OCI-LY7 (cell line): ENCODE measurements at regions not wholly inside any gene's neighbourhood (a gene's known extent, or its start where the extent isn't known, plus 50 kb on each side); places are given as distances from the start of the nearest gene placed in this dataset.

Experiments
- BruUV-seq: library from RNA; stranded (reverse); fragments of 400-500 nt; replicated peaks from 2 replicates; lab custom pipeline; 2021; lab: Mats Ljungman, UMichigan
- CTCF ChIA-PET: fragments of 300-600 bp; sonication (Branson Sonifier 250); formaldehyde crosslinking; loops from one replicate; lab custom pipeline; 2022; ENCODE audit warnings: antibody characterized with exemption; ENCODE audit not compliant: unreplicated experiment; lab: Charles Lee
- POLR2A ChIA-PET: fragments of 300-600 bp; sonication (Branson Sonifier 250); formaldehyde crosslinking; loops from one replicate; lab custom pipeline; 2022; ENCODE audit warnings: antibody characterized with exemption; lab: Charles Lee
- DNase-seq: peaks from one replicate; pipeline ENCODE4 v3.0.0-alpha.2; 2015; ENCODE audit warnings: low spot score
- H2AFZ ChIP-seq: fragments of 200-600 bp; sonication (generic), shearing (Covaris generic); 2 replicates; pipeline ENCODE4 v1.6.1; 2014; ENCODE audit warnings: mild to moderate bottlenecking, antibody characterized with exemption, low read length, moderate library complexity
- H3K27ac ChIP-seq: fragments of 200-600 bp; sonication (generic); 2 replicates; pipeline ENCODE4 v1.5.1; 2014; ENCODE audit warnings: mixed run types, low read depth, mild to moderate bottlenecking, moderate library complexity, low read length, inconsistent platforms; ENCODE audit not compliant: poor library complexity, severe bottlenecking
- H3K36me3 ChIP-seq: fragments of 200-600 bp; sonication (generic); 2 replicates; pipeline ENCODE4 v1.6.1; 2014; ENCODE audit warnings: mild to moderate bottlenecking, antibody characterized with exemption, low read length, moderate library complexity, mixed read lengths; ENCODE audit not compliant: insufficient read depth
- H3K4me1 ChIP-seq: fragments of 200-600 bp; sonication (generic); 2 replicates; pipeline ENCODE4 v1.5.1; 2014; ENCODE audit warnings: mild to moderate bottlenecking, low read length; ENCODE audit not compliant: insufficient read depth, poor library complexity, severe bottlenecking
- H3K4me2 ChIP-seq: fragments of 200-600 bp; sonication (generic); 2 replicates; pipeline ENCODE4 v1.6.1; 2014; ENCODE audit warnings: mild to moderate bottlenecking, low read length
- H3K4me3 ChIP-seq: fragments of 200-600 bp; sonication (generic); 2 replicates; pipeline ENCODE4 v1.5.1; 2014; ENCODE audit warnings: mild to moderate bottlenecking, low read depth, low read length; ENCODE audit not compliant: poor library complexity, severe bottlenecking
- H3K79me2 ChIP-seq: fragments of 200-600 bp; sonication (generic); 2 replicates; pipeline ENCODE4 v1.6.1; 2016; ENCODE audit warnings: low read depth, mild to moderate bottlenecking, low read length, moderate library complexity, mixed read lengths; ENCODE audit not compliant: insufficient read depth
- H3K9me2 ChIP-seq: fragments of 200-600 bp; sonication (generic); 2 replicates; pipeline ENCODE4 v1.6.1; 2016; ENCODE audit warnings: mild to moderate bottlenecking, low read length, mixed read lengths; ENCODE audit not compliant: insufficient read depth
- H3K9me3 ChIP-seq: fragments of 200-600 bp; sonication (generic); 2 replicates; pipeline ENCODE4 v1.6.1; 2014; ENCODE audit warnings: mild to moderate bottlenecking, mixed run types, low read length, mixed read lengths
- H4K20me1 ChIP-seq: fragments of 200-600 bp; sonication (generic); 2 replicates; pipeline ENCODE4 v1.6.1; 2014; ENCODE audit warnings: mild to moderate bottlenecking, antibody characterized with exemption, low read length, moderate library complexity, mixed read lengths; ENCODE audit not compliant: insufficient read depth
- EZH2phosphoT487 ChIP-seq: fragments of 200-600 bp; sonication (generic); IDR thresholded peaks from 2 replicates; pipeline ENCODE4 v1.6.1; 2018; ENCODE audit warnings: low read depth, borderline replicate concordance, mild to moderate bottlenecking, mixed run types, antibody characterized with exemption, low read length, moderate library complexity, mixed read lengths
- intact Hi-C: fragments of 100-400 bp; cut with micrococcal nuclease; formaldehyde crosslinking; loops from one replicate; pipeline ENCODE4 v1.10.0; 2022; ENCODE audit not compliant: unreplicated experiment
- TF ChIP-seq, protein P1 (sequence below): fragments of 200-600 bp; sonication (generic); conservative IDR thresholded peaks from 2 replicates; pipeline ENCODE4 v1.5.1; 2014; ENCODE audit warnings: mild to moderate bottlenecking, antibody characterized with exemption, low read length, moderate library complexity, mixed read lengths

DNA sequence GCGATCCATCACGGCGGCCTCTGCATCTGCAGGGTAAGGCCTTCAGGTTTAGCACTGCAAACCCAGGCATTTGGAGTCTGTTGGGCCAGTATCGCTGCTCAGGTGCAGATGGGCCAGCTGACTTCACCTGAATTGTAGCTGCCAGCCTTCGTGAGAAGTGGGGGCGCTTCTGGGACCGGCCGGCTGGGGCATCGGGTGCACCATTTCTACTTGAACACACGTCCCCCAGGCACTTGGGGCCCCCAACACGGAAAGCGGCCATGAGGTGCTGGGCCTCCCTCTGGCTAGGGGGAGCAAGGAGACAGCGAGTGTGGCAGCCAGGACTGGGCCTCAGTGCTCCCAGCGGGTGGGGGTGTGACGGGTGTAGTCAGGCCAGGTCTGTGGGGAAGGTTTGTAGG, 767.6 kb downstream of the KCNJ18 start:
- H4K20me1 ChIP-seq, result no peaks in the 10 kb centered on the region
- no peak for TF ChIP-seq EZH2phosphoT487
- TF ChIP-seq, protein P1, sequence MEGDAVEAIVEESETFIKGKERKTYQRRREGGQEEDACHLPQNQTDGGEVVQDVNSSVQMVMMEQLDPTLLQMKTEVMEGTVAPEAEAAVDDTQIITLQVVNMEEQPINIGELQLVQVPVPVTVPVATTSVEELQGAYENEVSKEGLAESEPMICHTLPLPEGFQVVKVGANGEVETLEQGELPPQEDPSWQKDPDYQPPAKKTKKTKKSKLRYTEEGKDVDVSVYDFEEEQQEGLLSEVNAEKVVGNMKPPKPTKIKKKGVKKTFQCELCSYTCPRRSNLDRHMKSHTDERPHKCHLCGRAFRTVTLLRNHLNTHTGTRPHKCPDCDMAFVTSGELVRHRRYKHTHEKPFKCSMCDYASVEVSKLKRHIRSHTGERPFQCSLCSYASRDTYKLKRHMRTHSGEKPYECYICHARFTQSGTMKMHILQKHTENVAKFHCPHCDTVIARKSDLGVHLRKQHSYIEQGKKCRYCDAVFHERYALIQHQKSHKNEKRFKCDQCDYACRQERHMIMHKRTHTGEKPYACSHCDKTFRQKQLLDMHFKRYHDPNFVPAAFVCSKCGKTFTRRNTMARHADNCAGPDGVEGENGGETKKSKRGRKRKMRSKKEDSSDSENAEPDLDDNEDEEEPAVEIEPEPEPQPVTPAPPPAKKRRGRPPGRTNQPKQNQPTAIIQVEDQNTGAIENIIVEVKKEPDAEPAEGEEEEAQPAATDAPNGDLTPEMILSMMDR, result no peak
- POLR2A ChIA-PET, result no interaction called here
- intact Hi-C loops, result no loop called here
- no peaks in the 10 kb centered on the region for H3K9me2 ChIP-seq
- no peak overlapping the region for H3K4me3 ChIP-seq
- CTCF ChIA-PET, result no interaction called here
- no peak overlapping the region for H3K27ac ChIP-seq
- no peak overlapping the region for H2AFZ ChIP-seq
- no peaks in the 10 kb centered on the region for H3K79me2 ChIP-seq
- BruUV-seq, result no TSS peak
- no peak for DNase-seq
- no peak overlapping the region for H3K4me2 ChIP-seq
- no peaks in the 10 kb centered on the region for H3K9me3 ChIP-seq
- no peaks in the 10 kb centered on the region for H3K4me1 ChIP-seq
- no peaks in the 10 kb centered on the region for H3K36me3 ChIP-seq

GRCh38 chr17:22460461-22461063, 768.2 kb downstream of the KCNJ18 start:
- ChIA-PET POLR2A (interaction anchor here (0.5 kb wide), 1 partner anchor 175 kb away, joined by 3 read pairs; no protein-coding TSS in a partner anchor), CTCF (no interaction called here)
- Histone ChIP-seq H3K79me2 (no peaks in the 10 kb centered on the region), H2AFZ (no peak overlapping the region), H3K27ac (no peak overlapping the region), H3K4me2 (no peak overlapping the region), H3K4me3 (no peak overlapping the region), H3K9me3 (no peaks in the 10 kb centered on the region), H3K4me1 (no peaks in the 10 kb centered on the region), H4K20me1 (no peaks in the 10 kb centered on the region), H3K9me2 (no peaks in the 10 kb centered on the region), H3K36me3 (no peaks in the 10 kb centered on the region)
- no peak for DNase-seq
- no TSS peak for BruUV-seq
- no peak for TF ChIP-seq EZH2phosphoT487
- TF ChIP-seq, protein P1, result no peak
- intact Hi-C loops, result no loop called here

- POLR2A ChIA-PET, result no interaction called here
- no TSS peak for BruUV-seq
Measured at GRCh38 chr17:22461460-22462145, 769.3 kb downstream of the KCNJ18 start.

More at GRCh38 chr17:22461460-22462145, 769.3 kb downstream of the KCNJ18 start:
- no peaks in the 10 kb centered on the region for H3K9me2 ChIP-seq
- no peaks in the 10 kb centered on the region for H3K79me2 ChIP-seq
- TF ChIP-seq EZH2phosphoT487, result no peak
- TF ChIP-seq, protein P1, result no peak
- H3K4me1 ChIP-seq, result no peaks in the 10 kb centered on the region
- H3K27ac ChIP-seq, result no peak overlapping the region
- H3K4me3 ChIP-seq, result no peak overlapping the region
- intact Hi-C loops, result no loop called here
- no peak overlapping the region for H3K4me2 ChIP-seq
- H3K36me3 ChIP-seq, result no peaks in the 10 kb centered on the region
- no peaks in the 10 kb centered on the region for H3K9me3 ChIP-seq
- DNase-seq, result no peak
- H2AFZ ChIP-seq, result no peak overlapping the region
- CTCF ChIA-PET, result no interaction called here
- no peaks in the 10 kb centered on the region for H4K20me1 ChIP-seq
